Left cardiac atrium (tissue), 4 donors: ENCODE measurements at regions not wholly inside any gene's neighbourhood (a gene's known extent, or its start where the extent isn't known, plus 50 kb on each side); places are given as distances from the start of the nearest gene placed in this dataset.

Source experiments
- ATAC-seq, 2 donors: fragments of 200-7000 bp; cut with Tn5 transposase; one replicate each; pipeline ENCODE4 v1.9.1; 2020; ENCODE audit warnings: mild to moderate bottlenecking in 2 of 2, moderate library complexity in 2 of 2
- DNase-seq: peaks from one replicate; pipeline ENCODE4 v3.0.0-alpha.2; 2020
- intact Hi-C, 2 donors: fragments of 100-400 bp; cut with DNase I; formaldehyde crosslinking; loops; one replicate each; pipeline versions ENCODE4 v1.14.1 to v1.15.1; 2022 to 2023
- donor health status: DM: no; HTN: yes; CAD: no.
- donor health status: DM: no; HTN: yes; CAD: no; lungs with severe emphysema.
- donor health status: DM: yes; HTN: yes; CAD: no.
- donor health status: Dilated cardiomyopathy.

GRCh38 chr22:49192857-49193250 lies 634.8 kb downstream of the BRD1 start:
- intact Hi-C loops, result no loop called here
- ATAC-seq, result no peak
- no peak for DNase-seq

- peak in 1 of 2 donors; percentile 48 for ATAC-seq
- intact Hi-C loops, result no loop called here
- DNase-seq, result no peak
These were observed 635.4 kb downstream of the BRD1 start for GRCh38 chr22:49192180-49192856.

- ATAC-seq, result no peak
- no peak for DNase-seq
- intact Hi-C loops, result no loop called here
These were observed 636.1 kb downstream of the BRD1 start for GRCh38 chr22:49191506-49191980.

- DNase-seq (no peak), ATAC-seq (no peak)
- intact Hi-C loops, result no loop called here
These were observed 636.7 kb downstream of the BRD1 start for GRCh38 chr22:49190816-49191505.

GRCh38 chr22:49189871-49190270 lies 637.8 kb downstream of the BRD1 start:
- DNase-seq (no peak), ATAC-seq (no peak)
- intact Hi-C loops, result no loop called here

GRCh38 chr22:49188591-49188990 lies 639.1 kb downstream of the BRD1 start:
- no peak for ATAC-seq
- no peak for DNase-seq
- intact Hi-C loops, result no loop called here

- intact Hi-C loops, result no loop called here
- ATAC-seq, result no peak
- no peak for DNase-seq
These were observed 639.6 kb downstream of the BRD1 start for GRCh38 chr22:49188091-49188490.

GRCh38 chr22:49186762-49187161 lies 640.9 kb downstream of the BRD1 start:
- ATAC-seq, result no peak
- intact Hi-C loops, result no loop called here
- no peak for DNase-seq

- intact Hi-C loops, result no loop called here
- ATAC-seq (no peak), DNase-seq (no peak)
These were observed 641.4 kb downstream of the BRD1 start for GRCh38 chr22:49186293-49186692.

GRCh38 chr22:49185312-49185969 lies 642.2 kb downstream of the BRD1 start:
- DNase-seq (no peak), ATAC-seq (no peak)
- intact Hi-C loops, result no loop called here

- no peak for ATAC-seq
These were observed 642.9 kb downstream of the BRD1 start for GRCh38 chr22:49184736-49185135.

GRCh38 chr22:49183826-49184216 lies 643.9 kb downstream of the BRD1 start:
- intact Hi-C loops, result no loop called here
- ATAC-seq, result no peak
- no peak for DNase-seq

More at GRCh38 chr22:49184736-49185135, 642.9 kb downstream of the BRD1 start:
- no peak for DNase-seq
- intact Hi-C loops, result no loop called here

- DNase-seq (no peak), ATAC-seq (no peak)
- intact Hi-C loops, result no loop called here
These were observed 644.4 kb downstream of the BRD1 start for GRCh38 chr22:49183208-49183825.

- no peak for ATAC-seq
- DNase-seq, result no peak
- intact Hi-C loops, result no loop called here
These were observed 645.3 kb downstream of the BRD1 start for GRCh38 chr22:49182416-49182815.

GRCh38 chr22:49181942-49182341 lies 645.7 kb downstream of the BRD1 start:
- ATAC-seq (no peak), DNase-seq (no peak)
- intact Hi-C loops, result no loop called here

- intact Hi-C loops, result no loop called here
- ATAC-seq (no peak), DNase-seq (no peak)
These were observed 646.2 kb downstream of the BRD1 start for GRCh38 chr22:49181431-49181830.

- intact Hi-C loops, result no loop called here
- no peak for DNase-seq
- ATAC-seq, result no peak
These were observed 647.0 kb downstream of the BRD1 start for GRCh38 chr22:49180683-49181024.

GRCh38 chr22:49179886-49180682 lies 647.6 kb downstream of the BRD1 start:
- intact Hi-C loops, result no loop called here
- DNase-seq, result no peak
- ATAC-seq, result no peak

- intact Hi-C loops, result no loop called here
- ATAC-seq (no peak), DNase-seq (no peak)
These were observed 648.5 kb downstream of the BRD1 start for GRCh38 chr22:49179175-49179574.
